ENCODE measurements at regions not wholly inside any gene's neighbourhood (a gene's known extent, or its start where the extent isn't known, plus 50 kb on each side); places are given as distances from the start of the nearest gene placed in this dataset.

GRCh38 chr6:109225946-109226345 is 130.6 kb downstream of the CEP57L1 start:
- DNase-seq = no peak

- DNase-seq = no peak
These were observed 129.7 kb downstream of the CEP57L1 start for GRCh38 chr6:109224994-109225393.

- no peak for DNase-seq
These were observed 129.0 kb downstream of the CEP57L1 start for GRCh38 chr6:109224107-109224875.

- DNase-seq = no peak
These were observed 127.5 kb downstream of the CEP57L1 start for GRCh38 chr6:109222848-109223247.

GRCh38 chr6:109221543-109222195 is 126.4 kb downstream of the CEP57L1 start:
- DNase-seq = no peak
